ENCODE measurements at regions not wholly inside any gene's neighbourhood (a gene's known extent, or its start where the extent isn't known, plus 50 kb on each side); places are given as distances from the start of the nearest gene placed in this dataset.

GRCh38 chr12:132397152-132397933 is 68.0 kb upstream of the GALNT9 start:
- H3K4me1 ChIP-seq (ENCODE audit: control insufficient read depth, insufficient read depth, low read length): no peaks in the 10 kb centered on the region
- no peak overlapping the region for H2BK15ac ChIP-seq (ENCODE audit: low read depth, low read length)
- intact Hi-C loops (cut with micrococcal nuclease): no loop called here
- no peak overlapping the region for H2AK9ac ChIP-seq (replicated peaks; ENCODE audit: low read depth, low read length, poor library complexity)
- H2AK5ac ChIP-seq (ENCODE audit: low read depth, low read length): no peak overlapping the region
- WGBS, 2 experiments (ENCODE audit: extremely low coverage in 2 of 2, insufficient read length in 1 of 2): 38% methylated on average over 39 of the region's 39 CpGs; no CpG with 5 or more reads in 1 of the 2 experiments
- no peak overlapping the region for H2BK5ac ChIP-seq (ENCODE audit: low read depth, low read length, poor library complexity, severe bottlenecking)
- H3K27me3 ChIP-seq (ENCODE audit: control insufficient read depth, insufficient read depth, low read length): peaks cover 12% of the 10 kb centered on the region; the same call in 1 of the 2 replicates
- H3K9me1 ChIP-seq (ENCODE audit: insufficient read depth, low read length): no peaks in the 10 kb centered on the region
- no peak overlapping the region for H3K9ac ChIP-seq (ENCODE audit: low read depth, low read length)
- no peak overlapping the region for H3K4ac ChIP-seq (ENCODE audit: low read depth, low read length)
- H4K5ac ChIP-seq (ENCODE audit: low read depth, low read length): no peak overlapping the region
- H4K91ac ChIP-seq (ENCODE audit: insufficient read depth, low read depth, low read length): no peak overlapping the region
- H3K14ac ChIP-seq (replicated peaks; ENCODE audit: low read depth, low read length): no peak overlapping the region
- H3K23ac ChIP-seq (ENCODE audit: low read depth, low read length): no peak overlapping the region
- H2AFZ ChIP-seq (replicated peaks; ENCODE audit: low read length, poor library complexity): no peak overlapping the region
- BruUV-seq (replicated peaks): no TSS peak
- no peak for TF ChIP-seq BHLHE40 (IDR thresholded peaks at IDR 0.05; ENCODE audit: low read depth, low read length)
- TF ChIP-seq FOS (IDR thresholded peaks at IDR 0.05; ENCODE audit: low read depth, low read length): no peak
- TF ChIP-seq USF2 (IDR thresholded peaks at IDR 0.05; ENCODE audit: low read depth, low read length): no peak
- TF ChIP-seq POLR2A (IDR thresholded peaks at IDR 0.05; ENCODE audit: low read depth, low read length): no peak
- no peak for TF ChIP-seq SMC3 (IDR thresholded peaks at IDR 0.05; ENCODE audit: low read depth, low read length)
- TF ChIP-seq MXI1 (IDR thresholded peaks at IDR 0.05; ENCODE audit: borderline replicate concordance, low read depth, low read length): no peak
- TF ChIP-seq CTCF (conservative IDR thresholded peaks at IDR 0.05; ENCODE audit: low read depth, low read length): no peak
- TF ChIP-seq RAD21 (IDR thresholded peaks at IDR 0.05; ENCODE audit: low read length): no peak
- TF ChIP-seq ELK1 (IDR thresholded peaks at IDR 0.05; ENCODE audit: borderline replicate concordance, low read depth, low read length): no peak
- no peak for TF ChIP-seq MAFK (IDR thresholded peaks at IDR 0.05; ENCODE audit: low read depth, low read length)
- TF ChIP-seq MAZ (IDR thresholded peaks at IDR 0.05; ENCODE audit: borderline replicate concordance, low read depth, low read length): no peak
- TF ChIP-seq CHD1 (IDR thresholded peaks at IDR 0.05; ENCODE audit: low read depth, low read length): no peak
- TF ChIP-seq RFX5 (IDR thresholded peaks at IDR 0.05; ENCODE audit: low read depth, low read length): no peak
- no peak for TF ChIP-seq CEBPB (IDR thresholded peaks at IDR 0.05; ENCODE audit: low read depth, low read length)
- TF ChIP-seq NFE2L2 (IDR thresholded peaks at IDR 0.05; ENCODE audit: low read depth, low read length): no peak
- no peak for TF ChIP-seq RCOR1 (IDR thresholded peaks at IDR 0.05; ENCODE audit: insufficient replicate concordance, low read length)
- H3K27ac ChIP-seq (ENCODE audit: insufficient read depth, low read length): no peak overlapping the region
- H3K4me3 ChIP-seq (ENCODE audit: insufficient read depth, low read depth, low read length): no peak overlapping the region
- H2BK20ac ChIP-seq (ENCODE audit: low read depth, low read length): no peak overlapping the region
- dilution Hi-C loops (cut with HindIII; ENCODE audit: low sequenced_read_pairs, unreplicated experiment): no loop called here
- H3K79me1 ChIP-seq (ENCODE audit: low read depth in 1 of 2, low read length in 2 of 2): no peaks in the 10 kb centered on the region
- H3K56ac ChIP-seq (ENCODE audit: extremely low read depth, insufficient read depth, low read length): no peak overlapping the region
- no peak overlapping the region for H3K4me2 ChIP-seq (ENCODE audit: low read depth, low read length)
- no peak overlapping the region for H3K18ac ChIP-seq (ENCODE audit: low read depth, low read length)
- ChIA-PET POLR2A (ENCODE audit: unreplicated experiment) (no interaction called here), CTCF (no interaction called here)
- ATAC-seq (ENCODE audit: low read depth) (no peak), DNase-seq (no peak)
- peaks cover 9% of the 10 kb centered on the region; the same call in 1 of the 2 replicates for H3K9me3 ChIP-seq (ENCODE audit: control insufficient read depth, insufficient read depth, low read length)
- in situ Hi-C loops (cut with MboI; ENCODE audit: low sequenced_read_pairs): no loop called here
- no peak overlapping the region for H4K8ac ChIP-seq (ENCODE audit: low read depth in 2 of 2, low read length in 2 of 2)
- H4K20me1 ChIP-seq (ENCODE audit: insufficient read depth, low read length): no peaks in the 10 kb centered on the region
- no peaks in the 10 kb centered on the region for H3K36me3 ChIP-seq (ENCODE audit: control insufficient read depth, insufficient read depth, low read length)
- no peak overlapping the region for H2BK120ac ChIP-seq (ENCODE audit: low read depth, low read length)

All from IMR-90 (cell line).